ENCODE measurements at regions not wholly inside any gene's neighbourhood (a gene's known extent, or its start where the extent isn't known, plus 50 kb on each side); places are given as distances from the start of the nearest gene placed in this dataset.

DNA sequence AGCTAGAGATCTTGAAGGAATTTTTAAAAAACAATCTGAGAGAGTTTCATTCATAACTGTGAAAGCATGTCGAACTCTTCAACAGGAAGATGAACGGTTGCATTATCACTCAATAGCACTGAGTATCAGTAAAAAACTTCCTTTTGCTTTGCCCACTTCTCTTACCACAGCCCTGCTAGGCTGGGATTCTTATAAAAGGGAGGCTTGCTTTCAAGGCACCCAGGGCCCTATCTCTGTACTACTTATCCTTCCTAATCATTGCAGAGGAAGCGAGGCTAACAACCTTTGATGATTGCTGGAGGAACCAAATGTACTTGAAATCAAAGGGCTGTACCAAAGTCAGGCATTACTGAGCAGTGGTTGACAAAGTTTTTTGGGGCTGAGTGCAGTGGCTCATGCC lies 71.2 kb downstream of the SNRPE start:
- 55 to 85% (median 74%) methylated on average over 3 of the region's 3 CpGs for WGBS, 5 donors
- intact Hi-C loops (cut with DNase I; ENCODE audit: low total_unique reads) = no loop called here

DNA sequence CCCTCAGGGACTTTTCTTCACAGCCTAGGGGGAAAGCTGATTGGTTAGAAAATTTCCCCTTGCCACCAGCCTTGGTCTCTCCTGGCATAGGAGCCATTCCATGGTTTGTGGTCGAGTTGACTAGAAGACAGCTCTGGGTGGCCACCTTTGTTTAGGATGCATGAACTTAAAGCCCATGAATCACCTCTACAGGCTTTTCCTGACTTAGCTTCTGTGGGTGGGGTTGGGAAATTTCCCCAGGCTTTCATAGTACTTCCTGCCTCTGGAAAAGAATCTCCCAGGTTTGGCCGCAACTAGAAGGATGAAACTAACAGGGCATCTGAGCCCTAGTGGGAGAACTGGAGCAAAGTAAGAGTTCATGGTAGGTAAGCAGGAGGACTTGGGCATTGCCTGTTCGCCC lies 72.6 kb downstream of the SNRPE start:
- H3K4me3 ChIP-seq = no peak overlapping the region
- peaks cover 0 to 4% (median 0%) of the 10 kb centered on the region in 4 donors for H3K4me1 ChIP-seq
- DNase-seq = no peak
- TF ChIP-seq POLR2AphosphoS5 (IDR thresholded peaks at IDR 0.05) (no peak), EP300 (IDR thresholded peaks at IDR 0.05) (no peak), POLR2A (IDR thresholded peaks at IDR 0.05) (no peak)
- TF ChIP-seq, protein P1, sequence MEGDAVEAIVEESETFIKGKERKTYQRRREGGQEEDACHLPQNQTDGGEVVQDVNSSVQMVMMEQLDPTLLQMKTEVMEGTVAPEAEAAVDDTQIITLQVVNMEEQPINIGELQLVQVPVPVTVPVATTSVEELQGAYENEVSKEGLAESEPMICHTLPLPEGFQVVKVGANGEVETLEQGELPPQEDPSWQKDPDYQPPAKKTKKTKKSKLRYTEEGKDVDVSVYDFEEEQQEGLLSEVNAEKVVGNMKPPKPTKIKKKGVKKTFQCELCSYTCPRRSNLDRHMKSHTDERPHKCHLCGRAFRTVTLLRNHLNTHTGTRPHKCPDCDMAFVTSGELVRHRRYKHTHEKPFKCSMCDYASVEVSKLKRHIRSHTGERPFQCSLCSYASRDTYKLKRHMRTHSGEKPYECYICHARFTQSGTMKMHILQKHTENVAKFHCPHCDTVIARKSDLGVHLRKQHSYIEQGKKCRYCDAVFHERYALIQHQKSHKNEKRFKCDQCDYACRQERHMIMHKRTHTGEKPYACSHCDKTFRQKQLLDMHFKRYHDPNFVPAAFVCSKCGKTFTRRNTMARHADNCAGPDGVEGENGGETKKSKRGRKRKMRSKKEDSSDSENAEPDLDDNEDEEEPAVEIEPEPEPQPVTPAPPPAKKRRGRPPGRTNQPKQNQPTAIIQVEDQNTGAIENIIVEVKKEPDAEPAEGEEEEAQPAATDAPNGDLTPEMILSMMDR (IDR thresholded peaks at IDR 0.05) = no peak
- no peaks in the 10 kb centered on the region for H3K9me3 ChIP-seq
- H3K27ac ChIP-seq = no peak overlapping the region
- H3K36me3 ChIP-seq = no peaks in the 10 kb centered on the region
- WGBS, 5 donors = 64 to 77% (median 73%) methylated on average over 3 of the region's 3 CpGs
- H3K27me3 ChIP-seq = no peaks in the 10 kb centered on the region
- intact Hi-C loops (cut with DNase I; ENCODE audit: low total_unique reads) = no loop called here

More for the DNA sequence above, 71.2 kb downstream of the SNRPE start:
- TF ChIP-seq POLR2A (IDR thresholded peaks at IDR 0.05) (no peak), POLR2AphosphoS5 (IDR thresholded peaks at IDR 0.05) (no peak), EP300 (IDR thresholded peaks at IDR 0.05) (no peak)
- TF ChIP-seq, protein P1 (IDR thresholded peaks at IDR 0.05) = no peak
- DNase-seq = no peak
- Histone ChIP-seq H3K27ac (no peak overlapping the region), H3K9me3 (no peaks in the 10 kb centered on the region), H3K27me3 (no peaks in the 10 kb centered on the region), H3K4me3 (no peak overlapping the region), H3K4me1 (peaks cover 0 to 4% (median 0%) of the 10 kb centered on the region in 4 donors), H3K36me3 (no peaks in the 10 kb centered on the region)

DNA sequence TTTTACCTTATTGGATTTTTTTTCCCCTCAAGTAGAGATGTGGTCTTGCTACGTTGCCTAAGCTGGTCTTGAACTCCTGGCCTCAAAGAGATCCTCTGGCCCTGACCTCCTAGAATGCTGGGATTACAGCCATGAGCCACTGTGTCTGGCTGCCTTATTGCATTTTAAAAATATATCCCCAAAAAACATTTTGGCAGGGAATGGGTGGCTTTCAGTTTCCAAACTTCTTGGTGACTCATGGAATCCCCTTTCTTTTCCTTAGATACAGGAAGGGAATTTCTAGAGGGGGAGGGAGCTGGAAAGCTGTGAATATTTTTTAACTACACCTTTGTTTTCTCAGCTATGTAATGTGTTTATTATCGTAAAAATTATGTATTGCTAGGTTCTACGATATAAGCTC lies 73.3 kb downstream of the SNRPE start:
- H3K4me1 ChIP-seq = peaks cover 0 to 4% (median 0%) of the 10 kb centered on the region in 4 donors
- no peak for DNase-seq
- TF ChIP-seq POLR2AphosphoS5 (IDR thresholded peaks at IDR 0.05) = no peak
- TF ChIP-seq, protein P1 (IDR thresholded peaks at IDR 0.05) = no peak
- no peak for TF ChIP-seq EP300 (IDR thresholded peaks at IDR 0.05)
- no peak for TF ChIP-seq POLR2A (IDR thresholded peaks at IDR 0.05)
- H3K27ac ChIP-seq = no peak overlapping the region
- no peak overlapping the region for H3K4me3 ChIP-seq
- WGBS, 5 donors = 71 to 80% (median 76%) methylated on average over 3 of the region's 3 CpGs
- H3K27me3 ChIP-seq = no peaks in the 10 kb centered on the region
- intact Hi-C loops (cut with DNase I; ENCODE audit: low total_unique reads) = no loop called here
- H3K9me3 ChIP-seq = no peaks in the 10 kb centered on the region
- H3K36me3 ChIP-seq = no peaks in the 10 kb centered on the region

DNA sequence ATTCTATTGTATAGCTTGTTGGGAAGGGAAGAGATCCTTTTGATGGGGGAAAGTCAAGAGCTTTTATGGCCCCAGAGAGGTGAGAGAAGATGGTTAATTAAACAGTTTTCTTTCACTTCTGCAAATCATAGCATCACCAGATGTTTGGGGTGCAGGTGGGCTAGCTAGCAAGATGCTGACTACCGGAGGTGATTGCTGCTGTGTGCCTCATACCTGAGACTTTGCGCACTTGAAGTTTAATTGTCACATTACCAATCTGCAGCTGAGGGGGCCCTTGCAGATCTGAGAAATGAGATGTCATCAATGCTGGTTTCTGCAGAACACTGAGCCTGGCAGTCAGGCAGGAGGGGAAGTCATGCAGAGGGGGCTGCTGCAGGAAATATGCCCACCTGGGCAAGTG lies 73.9 kb downstream of the SNRPE start:
- Histone ChIP-seq H3K27me3 (no peaks in the 10 kb centered on the region), H3K4me3 (no peak overlapping the region), H3K9me3 (no peaks in the 10 kb centered on the region), H3K4me1 (no peaks in the 10 kb centered on the region), H3K36me3 (no peaks in the 10 kb centered on the region), H3K27ac (no peak overlapping the region)
- WGBS, 5 donors = 76 to 92% (median 92%) methylated on average over 2 of the region's 2 CpGs
- DNase-seq = no peak
- TF ChIP-seq, protein P1 (IDR thresholded peaks at IDR 0.05) = no peak
- TF ChIP-seq POLR2AphosphoS5 (IDR thresholded peaks at IDR 0.05) (no peak), EP300 (IDR thresholded peaks at IDR 0.05) (no peak), POLR2A (IDR thresholded peaks at IDR 0.05) (no peak)
- intact Hi-C loops (cut with DNase I; ENCODE audit: low total_unique reads) = no loop called here
